T-cell (primary cell): ENCODE measurements at regions not wholly inside any gene's neighbourhood (a gene's known extent, or its start where the extent isn't known, plus 50 kb on each side); places are given as distances from the start of the nearest gene placed in this dataset.

Source experiments
- ATAC-seq, 4 experiments: fragments of 200-7000 bp in 3 of 4; fragments of 150-1000 bp in 1 of 4; cut with Tn5 transposase; replicated peaks in 1 of 4; 1 replicate in 3 of 4; 2 replicates in 1 of 4; pipeline ENCODE4 v1.10.0; 2021; ENCODE audit warnings: moderate library complexity in 3 of 4, mild to moderate bottlenecking in 2 of 4, moderate number of reproducible peaks in 1 of 4
- CTCF ChIA-PET, 2 donors: fragments of 300-600 bp; sonication (Branson Sonifier 250); formaldehyde crosslinking; loops; one replicate each; lab custom pipeline; 2022; ENCODE audit warnings: antibody characterized with exemption in 2 of 2; lab: Charles Lee
- POLR2A ChIA-PET, 2 donors: fragments of 300-600 bp; sonication (Branson Sonifier 250); formaldehyde crosslinking; loops; one replicate each; lab custom pipeline; 2022; ENCODE audit warnings: antibody characterized with exemption in 2 of 2; lab: Charles Lee
- DNase-seq, 35 experiments: peaks; one replicate each; pipeline versions ENCODE4 v3.0.0 to v3.0.0-alpha.2; 2013 to 2023
- H3K27ac ChIP-seq: one replicate; pipeline ENCODE4 v1.5.1; 2013; ENCODE audit warnings: low read length
- H3K27me3 ChIP-seq, 2 experiments: replicated peaks in 1 of 2; 1 replicate in 1 of 2; 2 replicates in 1 of 2; pipeline versions ENCODE4 v1.6.1 to v1.7.0; 2013; ENCODE audit warnings: low read length in 1 of 2, mixed read lengths in 1 of 2; ENCODE audit not compliant: control insufficient read depth in 2 of 2, insufficient read depth in 2 of 2; ENCODE audit errors: extremely low read depth in 1 of 2
- H3K36me3 ChIP-seq, 2 donors: 1 replicate in 1 of 2; 2 replicates in 1 of 2; pipeline versions ENCODE4 v1.6.1 to v1.7.0; 2013; ENCODE audit warnings: low read length in 1 of 2; ENCODE audit not compliant: control insufficient read depth in 2 of 2, insufficient read depth in 1 of 2; ENCODE audit errors: extremely low read depth in 1 of 2
- H3K4me1 ChIP-seq, 2 experiments: 1 replicate in 1 of 2; 2 replicates in 1 of 2; pipeline versions ENCODE4 v1.6.1 to v1.7.0; 2013; ENCODE audit warnings: low read length in 2 of 2, mixed read lengths in 1 of 2; ENCODE audit not compliant: insufficient read depth in 2 of 2, control insufficient read depth in 1 of 2; ENCODE audit errors: extremely low read depth in 1 of 2
- H3K4me3 ChIP-seq, 2 donors: 1 replicate in 1 of 2; 2 replicates in 1 of 2; pipeline versions ENCODE4 v1.5.1 to v1.7.0; 2013; ENCODE audit warnings: mild to moderate bottlenecking in 2 of 2, low read length in 1 of 2, moderate library complexity in 1 of 2; ENCODE audit not compliant: control insufficient read depth in 1 of 2; ENCODE audit errors: extremely low read depth in 1 of 2
- H3K9me3 ChIP-seq: 2 replicates; pipeline ENCODE4 v1.7.0; 2013
- H3K27ac Mint-ChIP-seq, 2 donors: one replicate each; pipeline ENCODE4 v1.8.0; 2020 to 2021; ENCODE audit warnings: mild to moderate bottlenecking in 2 of 2, mixed read lengths in 2 of 2
- H3K27me3 Mint-ChIP-seq, 2 donors: one replicate each; pipeline ENCODE4 v1.8.0; 2021 to 2022; ENCODE audit warnings: mixed read lengths in 2 of 2
- H3K36me3 Mint-ChIP-seq: one replicate; pipeline ENCODE4 v1.8.0; 2021; ENCODE audit warnings: mixed read lengths
- H3K4me1 Mint-ChIP-seq, 3 donors: one replicate each; pipeline ENCODE4 v1.8.0; 2020 to 2022; ENCODE audit warnings: mixed read lengths in 3 of 3, mild to moderate bottlenecking in 1 of 3
- H3K4me3 Mint-ChIP-seq, 3 donors: one replicate each; pipeline ENCODE4 v1.8.0; 2020 to 2022; ENCODE audit warnings: mild to moderate bottlenecking in 3 of 3, mixed read lengths in 3 of 3, moderate library complexity in 3 of 3
- H3K9me3 Mint-ChIP-seq, 3 donors: one replicate each; pipeline ENCODE4 v1.8.0; 2020 to 2022; ENCODE audit warnings: mixed read lengths in 3 of 3
- WGBS: methylation state at CpG from one replicate; pipeline ENCODE4 v1.1.5; 2013; ENCODE audit warnings: missing lambda C conversion rate; ENCODE audit not compliant: insufficient coverage; 5-methylcytosine and 5-hydroxymethylcytosine counted together

- peaks cover 14 to 36% of the 10 kb centered on the region in 2 donors for H3K27me3 Mint-ChIP-seq
- no peak overlapping the region for H3K4me3 ChIP-seq
- 75% methylated on average over 4 of the region's 7 CpGs for WGBS
- H3K27ac Mint-ChIP-seq = no peak overlapping the region
- H3K4me1 ChIP-seq = no peaks in the 10 kb centered on the region
- CTCF ChIA-PET = no interaction called here
- H3K4me3 Mint-ChIP-seq = no peak overlapping the region
- POLR2A ChIA-PET = no interaction called here
- ATAC-seq (no peak), DNase-seq (no peak)
- H3K9me3 ChIP-seq = no peaks in the 10 kb centered on the region
- H3K27ac ChIP-seq = no peak overlapping the region
- H3K9me3 Mint-ChIP-seq = peaks cover 0 to 5% (median 0%) of the 10 kb centered on the region in 3 donors
- no peaks in the 10 kb centered on the region for H3K36me3 Mint-ChIP-seq
- no peaks in the 10 kb centered on the region for H3K4me1 Mint-ChIP-seq
- H3K27me3 ChIP-seq = no peaks in the 10 kb centered on the region
- H3K36me3 ChIP-seq = no peaks in the 10 kb centered on the region
Observed at GRCh38 chr6:145139140-145139850, 596.0 kb downstream of the EPM2A start.

- no peaks in the 10 kb centered on the region for H3K36me3 Mint-ChIP-seq
- POLR2A ChIA-PET = no interaction called here
- no peaks in the 10 kb centered on the region for H3K4me1 Mint-ChIP-seq
- Histone ChIP-seq H3K9me3 (no peaks in the 10 kb centered on the region), H3K36me3 (no peaks in the 10 kb centered on the region), H3K27ac (no peak overlapping the region), H3K27me3 (no peaks in the 10 kb centered on the region), H3K4me3 (no peak overlapping the region), H3K4me1 (no peaks in the 10 kb centered on the region)
- H3K27me3 Mint-ChIP-seq = peaks cover 14 to 30% of the 10 kb centered on the region in 2 donors
- H3K4me3 Mint-ChIP-seq = no peak overlapping the region
- DNase-seq = no peak
- H3K9me3 Mint-ChIP-seq = peaks cover 0 to 5% (median 0%) of the 10 kb centered on the region in 3 donors
- ATAC-seq = no peak
- CTCF ChIA-PET = no interaction called here
- H3K27ac Mint-ChIP-seq = no peak overlapping the region
Observed at GRCh38 chr6:145139895-145140294, 595.4 kb downstream of the EPM2A start.

- CTCF ChIA-PET = no interaction called here
- H3K27me3 Mint-ChIP-seq = peaks cover 7 to 22% of the 10 kb centered on the region in 2 donors
Observed at GRCh38 chr6:145141572-145141971, 593.7 kb downstream of the EPM2A start.

GRCh38 chr6:145142958-145143357, 592.4 kb downstream of the EPM2A start:
- ChIA-PET CTCF (no interaction called here), POLR2A (no interaction called here)
- no peaks in the 10 kb centered on the region for H3K27me3 ChIP-seq
- ATAC-seq (no peak), DNase-seq (no peak)
- H3K27ac ChIP-seq = no peak overlapping the region
- H3K4me3 ChIP-seq = no peak overlapping the region
- no peak overlapping the region for H3K27ac Mint-ChIP-seq
- no peak overlapping the region for H3K4me3 Mint-ChIP-seq
- H3K9me3 ChIP-seq = no peaks in the 10 kb centered on the region
- peaks cover 6 to 20% of the 10 kb centered on the region in 2 donors for H3K27me3 Mint-ChIP-seq
- no peaks in the 10 kb centered on the region for H3K4me1 Mint-ChIP-seq
- H3K36me3 ChIP-seq = no peaks in the 10 kb centered on the region
- no peaks in the 10 kb centered on the region for H3K9me3 Mint-ChIP-seq
- no CpG with 5 or more reads among the region's 1 CpG for WGBS
- H3K36me3 Mint-ChIP-seq = no peaks in the 10 kb centered on the region
- H3K4me1 ChIP-seq = no peaks in the 10 kb centered on the region

More at GRCh38 chr6:145141572-145141971, 593.7 kb downstream of the EPM2A start:
- Histone ChIP-seq H3K4me3 (no peak overlapping the region), H3K9me3 (no peaks in the 10 kb centered on the region), H3K4me1 (no peaks in the 10 kb centered on the region), H3K27ac (no peak overlapping the region), H3K27me3 (no peaks in the 10 kb centered on the region), H3K36me3 (no peaks in the 10 kb centered on the region)
- Mint-ChIP-seq H3K9me3 (no peaks in the 10 kb centered on the region), H3K36me3 (no peaks in the 10 kb centered on the region), H3K27ac (no peak overlapping the region), H3K4me1 (no peaks in the 10 kb centered on the region), H3K4me3 (no peak overlapping the region)
- POLR2A ChIA-PET = no interaction called here
- DNase-seq (no peak), ATAC-seq (no peak)

GRCh38 chr6:145143379-145143778, 591.9 kb downstream of the EPM2A start:
- H3K4me3 ChIP-seq = no peak overlapping the region
- no peaks in the 10 kb centered on the region for H3K9me3 ChIP-seq
- no peak overlapping the region for H3K4me3 Mint-ChIP-seq
- H3K9me3 Mint-ChIP-seq = no peaks in the 10 kb centered on the region
- H3K36me3 ChIP-seq = no peaks in the 10 kb centered on the region
- no peaks in the 10 kb centered on the region for H3K36me3 Mint-ChIP-seq
- no CpG with 5 or more reads among the region's 3 CpGs for WGBS
- H3K27ac ChIP-seq = no peak overlapping the region
- no peak overlapping the region for H3K27ac Mint-ChIP-seq
- DNase-seq (no peak), ATAC-seq (no peak)
- no peaks in the 10 kb centered on the region for H3K27me3 ChIP-seq
- no peaks in the 10 kb centered on the region for H3K4me1 Mint-ChIP-seq
- H3K4me1 ChIP-seq = no peaks in the 10 kb centered on the region
- ChIA-PET POLR2A (no interaction called here), CTCF (no interaction called here)
- H3K27me3 Mint-ChIP-seq = peaks cover 5 to 17% of the 10 kb centered on the region in 2 donors

- Mint-ChIP-seq H3K4me1 (no peaks in the 10 kb centered on the region), H3K27me3 (peaks cover 7 to 21% of the 10 kb centered on the region in 2 donors), H3K27ac (no peak overlapping the region), H3K36me3 (no peaks in the 10 kb centered on the region), H3K4me3 (no peak overlapping the region), H3K9me3 (no peaks in the 10 kb centered on the region)
- no peaks in the 10 kb centered on the region for H3K27me3 ChIP-seq
- no peak overlapping the region for H3K27ac ChIP-seq
- no peaks in the 10 kb centered on the region for H3K9me3 ChIP-seq
- no peak overlapping the region for H3K4me3 ChIP-seq
- H3K36me3 ChIP-seq = no peaks in the 10 kb centered on the region
- no peak for ATAC-seq
- POLR2A ChIA-PET = no interaction called here
- H3K4me1 ChIP-seq = no peaks in the 10 kb centered on the region
- CTCF ChIA-PET = no interaction called here
- DNase-seq = no peak
Observed at GRCh38 chr6:145147559-145147958, 587.8 kb downstream of the EPM2A start.
